ENCODE measurements at regions not wholly inside any gene's neighbourhood (a gene's known extent, or its start where the extent isn't known, plus 50 kb on each side); places are given as distances from the start of the nearest gene placed in this dataset.

- no peak for DNase-seq (ENCODE audit: extremely low spot score in 2 of 2)
- TF ChIP-seq POLR2AphosphoS5 (IDR thresholded peaks at IDR 0.05; ENCODE audit: insufficient read depth in 1 of 2, low read depth in 1 of 2): no peak
- TF ChIP-seq CTCF (IDR thresholded peaks at IDR 0.05): no peak
- TF ChIP-seq POLR2A (IDR thresholded peaks at IDR 0.05): no peak
- H3K4me1 ChIP-seq: no peaks in the 10 kb centered on the region
- H3K4me3 ChIP-seq: no peak overlapping the region
- H3K27me3 ChIP-seq: no peaks in the 10 kb centered on the region
- intact Hi-C loops (cut with DNase I): loop anchor here (10.0 kb wide), 1 partner anchor 46 kb away; no protein-coding TSS in a partner anchor
- H3K9me3 ChIP-seq: no peaks in the 10 kb centered on the region
- no peak overlapping the region for H3K27ac ChIP-seq
- no peaks in the 10 kb centered on the region for H3K36me3 ChIP-seq
Observed at GRCh38 chr12:3998968-3999792, 126.0 kb upstream of the PARP11 start.

- intact Hi-C loops (cut with DNase I): loop anchor here (10.0 kb wide), 1 partner anchor 46 kb away; no protein-coding TSS in a partner anchor
- Histone ChIP-seq H3K27me3 (no peaks in the 10 kb centered on the region), H3K36me3 (no peaks in the 10 kb centered on the region), H3K4me3 (no peak overlapping the region), H3K27ac (no peak overlapping the region), H3K4me1 (no peaks in the 10 kb centered on the region), H3K9me3 (no peaks in the 10 kb centered on the region)
- DNase-seq (ENCODE audit: extremely low spot score in 2 of 2): no peak
- no peak for TF ChIP-seq POLR2AphosphoS5 (IDR thresholded peaks at IDR 0.05; ENCODE audit: insufficient read depth in 1 of 2, low read depth in 1 of 2)
- no peak for TF ChIP-seq POLR2A (IDR thresholded peaks at IDR 0.05)
- TF ChIP-seq CTCF (IDR thresholded peaks at IDR 0.05): no peak
Observed at GRCh38 chr12:3998397-3998796, 125.2 kb upstream of the PARP11 start.

- no peak for TF ChIP-seq POLR2A (IDR thresholded peaks at IDR 0.05)
- DNase-seq (ENCODE audit: extremely low spot score in 2 of 2): no peak
- intact Hi-C loops (cut with DNase I): loop anchor here (10.0 kb wide), 1 partner anchor 48 kb away; no protein-coding TSS in a partner anchor
- Histone ChIP-seq H3K27ac (no peak overlapping the region), H3K4me1 (no peaks in the 10 kb centered on the region), H3K36me3 (no peaks in the 10 kb centered on the region), H3K9me3 (no peaks in the 10 kb centered on the region), H3K27me3 (no peaks in the 10 kb centered on the region), H3K4me3 (no peak overlapping the region)
Observed at GRCh38 chr12:3996322-3996721, 123.1 kb upstream of the PARP11 start.

GRCh38 chr12:3995306-3995705, 122.1 kb upstream of the PARP11 start:
- no peak overlapping the region for H3K27ac ChIP-seq
- TF ChIP-seq POLR2AphosphoS5 (IDR thresholded peaks at IDR 0.05; ENCODE audit: insufficient read depth in 1 of 2, low read depth in 1 of 2) (no peak), CTCF (IDR thresholded peaks at IDR 0.05) (no peak), POLR2A (IDR thresholded peaks at IDR 0.05) (no peak)

GRCh38 chr12:3994500-3994899, 121.3 kb upstream of the PARP11 start:
- no peaks in the 10 kb centered on the region for H3K9me3 ChIP-seq
- no peak overlapping the region for H3K4me3 ChIP-seq
- no peaks in the 10 kb centered on the region for H3K36me3 ChIP-seq
- no peak overlapping the region for H3K27ac ChIP-seq
- H3K4me1 ChIP-seq: no peaks in the 10 kb centered on the region
- H3K27me3 ChIP-seq: no peaks in the 10 kb centered on the region
- intact Hi-C loops (cut with DNase I): loop anchor here (5.0 to 10.0 kb wide), 2 partner anchors 50 to 288 kb away; no protein-coding TSS in a partner anchor
- no peak for DNase-seq (ENCODE audit: extremely low spot score in 2 of 2)
- TF ChIP-seq POLR2A (IDR thresholded peaks at IDR 0.05): no peak
- no peak for TF ChIP-seq CTCF (IDR thresholded peaks at IDR 0.05)
- TF ChIP-seq POLR2AphosphoS5 (IDR thresholded peaks at IDR 0.05; ENCODE audit: insufficient read depth in 1 of 2, low read depth in 1 of 2): no peak

More at GRCh38 chr12:3995306-3995705, 122.1 kb upstream of the PARP11 start:
- Histone ChIP-seq H3K4me1 (no peaks in the 10 kb centered on the region), H3K27me3 (no peaks in the 10 kb centered on the region), H3K9me3 (no peaks in the 10 kb centered on the region), H3K36me3 (no peaks in the 10 kb centered on the region), H3K4me3 (no peak overlapping the region)
- DNase-seq (ENCODE audit: extremely low spot score in 2 of 2): no peak
- intact Hi-C loops (cut with DNase I): loop anchor here (10.0 kb wide), 1 partner anchor 49 kb away; no protein-coding TSS in a partner anchor
